Neural cell (in vitro differentiated cells): ENCODE measurements at regions not wholly inside any gene's neighbourhood (a gene's known extent, or its start where the extent isn't known, plus 50 kb on each side); places are given as distances from the start of the nearest gene placed in this dataset.

ENCODE experiments used
- H2AFZ ChIP-seq: fragments of 200-600, 300-800 bp; sonication (generic), shearing (Covaris generic); 2 replicates; pipeline ENCODE4 v1.6.0; 2014; ENCODE audit warnings: low read depth, mild to moderate bottlenecking, antibody characterized with exemption, low read length, moderate library complexity
- H3F3A ChIP-seq: fragments of 200-600 bp; shearing (Covaris generic); 2 replicates; pipeline ENCODE4 v1.6.1; 2016; ENCODE audit warnings: mild to moderate bottlenecking, moderate library complexity, mixed read lengths, antibody characterized with exemption, low read length; ENCODE audit not compliant: insufficient read depth, poor library complexity, severe bottlenecking
- H3K27ac ChIP-seq: fragments of 200-600, 300-800 bp; sonication (generic), shearing (Covaris generic); 2 replicates; pipeline ENCODE4 v1.5.1; 2014; ENCODE audit warnings: mild to moderate bottlenecking, low read length, moderate library complexity
- H3K27me3 ChIP-seq: fragments of 300-800, 200-600 bp; sonication (generic), shearing (Covaris generic); 2 replicates; pipeline ENCODE4 v1.6.0; 2014; ENCODE audit warnings: mild to moderate bottlenecking, low read depth, low read length, moderate library complexity; ENCODE audit not compliant: insufficient read depth
- H3K36me3 ChIP-seq: fragments of 300-800, 200-600 bp; sonication (generic), shearing (Covaris generic); 2 replicates; pipeline ENCODE4 v1.5.1; 2014; ENCODE audit warnings: mild to moderate bottlenecking, antibody characterized with exemption, low read length, moderate library complexity; ENCODE audit not compliant: insufficient read depth
- H3K4me2 ChIP-seq: fragments of 300-800, 200-600 bp; sonication (generic), shearing (Covaris generic); 2 replicates; pipeline ENCODE4 v1.6.0; 2014; ENCODE audit warnings: mild to moderate bottlenecking, low read length
- H3K4me3 ChIP-seq: fragments of 300-800, 200-600 bp; sonication (generic), shearing (Covaris generic); 2 replicates; pipeline ENCODE4 v1.5.1; 2014; ENCODE audit warnings: mild to moderate bottlenecking, low read length, moderate library complexity
- H3K79me2 ChIP-seq: fragments of 200-600 bp; shearing (Covaris generic); replicated peaks from 2 replicates; pipeline ENCODE4 v1.6.0; 2014; ENCODE audit warnings: mild to moderate bottlenecking, low read length, moderate library complexity; ENCODE audit not compliant: insufficient read depth
- H3K9ac ChIP-seq: fragments of 300-800, 200-600 bp; sonication (generic), shearing (Covaris generic); 2 replicates; pipeline ENCODE4 v1.6.1; 2016; ENCODE audit warnings: mild to moderate bottlenecking, low read length, mixed read lengths
- H3K9me2 ChIP-seq: fragments of 200-600 bp; shearing (Covaris generic); 2 replicates; pipeline ENCODE4 v1.6.1; 2016; ENCODE audit warnings: mild to moderate bottlenecking, low read length, mixed read lengths; ENCODE audit not compliant: insufficient read depth
- H3K9me3 ChIP-seq: fragments of 200-600, 300-800 bp; sonication (generic), shearing (Covaris generic); 2 replicates; pipeline ENCODE4 v1.6.1; 2016; ENCODE audit warnings: mild to moderate bottlenecking, mixed run types, low read length, moderate library complexity, mixed read lengths
- H4K20me1 ChIP-seq: fragments of 200-600 bp; shearing (Covaris generic); 2 replicates; pipeline ENCODE4 v1.6.1; 2016; ENCODE audit warnings: mild to moderate bottlenecking, mixed run types; ENCODE audit not compliant: insufficient read depth
- CTCF ChIP-seq: fragments of 450-650 bp; IDR thresholded peaks from 2 replicates; pipeline ENCODE4 v1.5.1; 2014; ENCODE audit warnings: antibody characterized with exemption, mild to moderate bottlenecking, moderate library complexity; ENCODE audit not compliant: poor library complexity, severe bottlenecking
- EP300 ChIP-seq: fragments of 450-650 bp; conservative IDR thresholded peaks from 2 replicates; pipeline ENCODE4 v1.6.1; 2014; ENCODE audit warnings: antibody characterized with exemption, mild to moderate bottlenecking, moderate library complexity; ENCODE audit not compliant: poor library complexity, severe bottlenecking
- EZH2 ChIP-seq: fragments of 200-600, 300-800 bp; shearing (Covaris generic), sonication (generic); IDR thresholded peaks from 2 replicates; pipeline ENCODE4 v1.6.1; 2014; ENCODE audit warnings: antibody characterized with exemption, low read length, borderline replicate concordance, mild to moderate bottlenecking; ENCODE audit not compliant: insufficient read depth, poor library complexity, severe bottlenecking
- MXI1 ChIP-seq: fragments of 450-650 bp; conservative IDR thresholded peaks from 2 replicates; pipeline ENCODE4 v1.6.1; 2014; ENCODE audit warnings: antibody characterized with exemption, mild to moderate bottlenecking; ENCODE audit not compliant: poor library complexity, severe bottlenecking
- POLR2AphosphoS5 ChIP-seq: IDR thresholded peaks from 2 replicates; pipeline ENCODE4 v1.6.1; 2012
- RAD21 ChIP-seq: fragments of 450-650 bp; conservative IDR thresholded peaks from 2 replicates; pipeline ENCODE4 v1.6.1; 2014; ENCODE audit warnings: antibody characterized with exemption, mild to moderate bottlenecking, moderate library complexity
- REST ChIP-seq: IDR thresholded peaks from 2 replicates; pipeline ENCODE4 v1.6.1; 2012; ENCODE audit warnings: borderline replicate concordance
- SMC3 ChIP-seq: fragments of 450-650 bp; conservative IDR thresholded peaks from 2 replicates; pipeline ENCODE4 v1.6.1; 2014; ENCODE audit warnings: antibody characterized with exemption, mild to moderate bottlenecking, moderate library complexity; ENCODE audit not compliant: poor library complexity
- TAF1 ChIP-seq: IDR thresholded peaks from 2 replicates; pipeline ENCODE4 v1.6.1; 2012; ENCODE audit warnings: low read depth

- Histone ChIP-seq H3K27ac (peak overlapping the region; percentile 61), H3K9me3 (no peaks in the 10 kb centered on the region), H2AFZ (no peak overlapping the region), H3K27me3 (no peaks in the 10 kb centered on the region), H4K20me1 (no peaks in the 10 kb centered on the region), H3F3A (peaks cover 6% of the 10 kb centered on the region), H3K36me3 (no peaks in the 10 kb centered on the region), H3K79me2 (peaks cover 87% of the 10 kb centered on the region), H3K9me2 (no peaks in the 10 kb centered on the region), H3K4me2 (no peak overlapping the region), H3K9ac (peak overlapping the region; percentile 39), H3K4me3 (no peak overlapping the region)
- no peak for TF ChIP-seq REST
- no peak for TF ChIP-seq SMC3
Observed at GRCh38 chr16:73879621-73880020, 417.0 kb upstream of the PSMD7 start.

GRCh38 chr16:73878611-73879010 is 418.0 kb upstream of the PSMD7 start:
- peak overlapping the region; percentile 39 for H3K9ac ChIP-seq
- H2AFZ ChIP-seq, result no peak overlapping the region
- no peaks in the 10 kb centered on the region for H3K36me3 ChIP-seq
- H4K20me1 ChIP-seq, result no peaks in the 10 kb centered on the region
- H3K4me3 ChIP-seq, result no peak overlapping the region
- H3K79me2 ChIP-seq, result peaks cover 87% of the 10 kb centered on the region
- no peaks in the 10 kb centered on the region for H3K9me2 ChIP-seq
- peak overlapping the region; percentile 96 for H3K27ac ChIP-seq
- TF ChIP-seq CTCF (peak; percentile 81), TAF1 (no peak), SMC3 (peak; percentile 86), RAD21 (peak; percentile 93)
- no peaks in the 10 kb centered on the region for H3K9me3 ChIP-seq
- H3K27me3 ChIP-seq, result no peaks in the 10 kb centered on the region
- H3K4me2 ChIP-seq, result no peak overlapping the region
- H3F3A ChIP-seq, result peaks cover 5% of the 10 kb centered on the region

GRCh38 chr16:73877150-73877549 is 419.5 kb upstream of the PSMD7 start:
- Histone ChIP-seq H2AFZ (no peak overlapping the region), H3K4me2 (peak overlapping the region; percentile 65), H3K79me2 (peaks cover 85% of the 10 kb centered on the region), H3K27ac (peak overlapping the region; percentile 96), H3K4me3 (peak overlapping the region; percentile 27), H3K9me3 (no peaks in the 10 kb centered on the region), H3F3A (peaks cover 4% of the 10 kb centered on the region), H3K27me3 (no peaks in the 10 kb centered on the region), H3K36me3 (no peaks in the 10 kb centered on the region), H4K20me1 (no peaks in the 10 kb centered on the region), H3K9me2 (no peaks in the 10 kb centered on the region), H3K9ac (peak overlapping the region; percentile 62)
- TF ChIP-seq REST (no peak), MXI1 (no peak), SMC3 (no peak), EZH2 (no peak), TAF1 (no peak), CTCF (no peak), POLR2AphosphoS5 (peak; percentile 75), RAD21 (peak; percentile 6), EP300 (peak; percentile 98)
